ENCODE measurements at regions not wholly inside any gene's neighbourhood (a gene's known extent, or its start where the extent isn't known, plus 50 kb on each side); places are given as distances from the start of the nearest gene placed in this dataset.

DNA sequence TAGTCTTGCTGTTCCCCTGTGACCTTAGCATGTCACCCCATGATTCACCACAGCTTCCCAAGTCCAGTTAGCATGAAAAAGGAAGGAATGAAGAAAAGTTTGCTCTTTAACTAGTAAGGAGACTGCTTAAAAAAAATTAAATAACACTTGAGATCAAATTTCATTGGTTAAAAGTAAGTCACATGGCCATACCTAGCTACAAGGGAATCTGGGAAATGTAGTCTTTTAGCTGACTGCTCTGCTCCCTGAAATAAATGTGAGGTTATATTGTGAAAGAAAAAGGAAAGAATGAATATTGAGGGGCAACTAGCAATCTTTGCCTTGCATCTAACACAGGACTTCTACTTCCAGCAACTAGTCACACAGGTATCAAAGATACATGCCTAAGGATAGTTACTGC, 84.7 kb upstream of the LRRN1 start:
- no peak for DNase-seq
- H3K27ac ChIP-seq = no peak overlapping the region
- H3K36me3 ChIP-seq = no peaks in the 10 kb centered on the region
- no peaks in the 10 kb centered on the region for H3K4me1 ChIP-seq
- TF ChIP-seq, protein P1, sequence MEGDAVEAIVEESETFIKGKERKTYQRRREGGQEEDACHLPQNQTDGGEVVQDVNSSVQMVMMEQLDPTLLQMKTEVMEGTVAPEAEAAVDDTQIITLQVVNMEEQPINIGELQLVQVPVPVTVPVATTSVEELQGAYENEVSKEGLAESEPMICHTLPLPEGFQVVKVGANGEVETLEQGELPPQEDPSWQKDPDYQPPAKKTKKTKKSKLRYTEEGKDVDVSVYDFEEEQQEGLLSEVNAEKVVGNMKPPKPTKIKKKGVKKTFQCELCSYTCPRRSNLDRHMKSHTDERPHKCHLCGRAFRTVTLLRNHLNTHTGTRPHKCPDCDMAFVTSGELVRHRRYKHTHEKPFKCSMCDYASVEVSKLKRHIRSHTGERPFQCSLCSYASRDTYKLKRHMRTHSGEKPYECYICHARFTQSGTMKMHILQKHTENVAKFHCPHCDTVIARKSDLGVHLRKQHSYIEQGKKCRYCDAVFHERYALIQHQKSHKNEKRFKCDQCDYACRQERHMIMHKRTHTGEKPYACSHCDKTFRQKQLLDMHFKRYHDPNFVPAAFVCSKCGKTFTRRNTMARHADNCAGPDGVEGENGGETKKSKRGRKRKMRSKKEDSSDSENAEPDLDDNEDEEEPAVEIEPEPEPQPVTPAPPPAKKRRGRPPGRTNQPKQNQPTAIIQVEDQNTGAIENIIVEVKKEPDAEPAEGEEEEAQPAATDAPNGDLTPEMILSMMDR (IDR thresholded peaks at IDR 0.05) = no peak
- TF ChIP-seq POLR2A (IDR thresholded peaks at IDR 0.05) = no peak
- intact Hi-C loops (cut with DNase I) = no loop called here
- no peaks in the 10 kb centered on the region for H3K9me3 ChIP-seq
- H3K4me3 ChIP-seq (replicated peaks in 1 of 3) = no peak overlapping the region
- no peaks in the 10 kb centered on the region for H3K27me3 ChIP-seq

DNA sequence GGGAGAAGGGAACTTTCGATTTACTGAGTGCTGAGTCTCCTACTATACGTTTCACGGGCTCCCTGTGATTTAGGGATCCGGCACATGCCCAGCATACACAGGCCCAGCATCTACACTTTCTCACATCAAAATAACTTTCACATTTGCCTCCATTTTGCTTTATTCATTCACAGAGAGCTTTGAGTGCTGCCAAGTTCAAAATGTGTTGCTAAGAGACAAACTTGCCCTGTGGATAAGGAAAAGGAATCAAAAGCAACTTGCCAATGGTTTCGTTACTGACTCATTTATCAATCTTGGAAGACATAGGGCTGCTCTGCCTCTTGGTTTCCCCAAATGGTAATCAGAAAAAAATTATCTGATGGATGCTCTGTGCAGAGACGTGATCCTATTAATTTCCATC, 86.3 kb upstream of the LRRN1 start:
- TF ChIP-seq, protein P1 (IDR thresholded peaks at IDR 0.05) = no peak
- no peak for TF ChIP-seq POLR2A (IDR thresholded peaks at IDR 0.05)
- Histone ChIP-seq H3K36me3 (no peaks in the 10 kb centered on the region), H3K27me3 (no peaks in the 10 kb centered on the region), H3K27ac (no peak overlapping the region), H3K4me1 (no peaks in the 10 kb centered on the region), H3K9me3 (no peaks in the 10 kb centered on the region), H3K4me3 (replicated peaks in 1 of 3) (no peak overlapping the region)
- 88 to 94% methylated on average over 6 of the region's 6 CpGs for WGBS, 2 donors
- intact Hi-C loops (cut with DNase I) = no loop called here
- DNase-seq = no peak

DNA sequence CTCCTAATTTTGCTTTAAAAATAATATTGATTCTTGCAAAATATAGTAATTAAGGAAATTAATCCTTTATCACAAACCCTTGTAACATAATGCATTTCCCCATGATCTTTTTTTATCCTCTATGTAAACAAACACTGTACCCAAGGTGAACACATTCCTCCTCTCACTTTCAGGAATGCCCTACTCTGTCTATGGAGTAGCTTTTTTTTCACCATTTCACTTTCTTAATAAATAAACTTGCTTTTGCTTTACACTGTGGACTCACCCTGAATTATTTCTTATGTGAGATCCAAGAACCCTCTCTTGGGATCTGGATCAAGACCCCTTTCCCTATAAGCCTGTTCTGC, 90.5 kb upstream of the LRRN1 start:
- intact Hi-C loops (cut with DNase I) = no loop called here
- no peak for DNase-seq
- TF ChIP-seq, protein P1 (IDR thresholded peaks at IDR 0.05) = no peak
- TF ChIP-seq POLR2A (IDR thresholded peaks at IDR 0.05) = no peak
- no peaks in the 10 kb centered on the region for H3K4me1 ChIP-seq
- H3K4me3 ChIP-seq (replicated peaks in 1 of 3) = no peak overlapping the region
- H3K9me3 ChIP-seq = no peaks in the 10 kb centered on the region
- no peak overlapping the region for H3K27ac ChIP-seq
- no peaks in the 10 kb centered on the region for H3K27me3 ChIP-seq
- H3K36me3 ChIP-seq = no peaks in the 10 kb centered on the region

DNA sequence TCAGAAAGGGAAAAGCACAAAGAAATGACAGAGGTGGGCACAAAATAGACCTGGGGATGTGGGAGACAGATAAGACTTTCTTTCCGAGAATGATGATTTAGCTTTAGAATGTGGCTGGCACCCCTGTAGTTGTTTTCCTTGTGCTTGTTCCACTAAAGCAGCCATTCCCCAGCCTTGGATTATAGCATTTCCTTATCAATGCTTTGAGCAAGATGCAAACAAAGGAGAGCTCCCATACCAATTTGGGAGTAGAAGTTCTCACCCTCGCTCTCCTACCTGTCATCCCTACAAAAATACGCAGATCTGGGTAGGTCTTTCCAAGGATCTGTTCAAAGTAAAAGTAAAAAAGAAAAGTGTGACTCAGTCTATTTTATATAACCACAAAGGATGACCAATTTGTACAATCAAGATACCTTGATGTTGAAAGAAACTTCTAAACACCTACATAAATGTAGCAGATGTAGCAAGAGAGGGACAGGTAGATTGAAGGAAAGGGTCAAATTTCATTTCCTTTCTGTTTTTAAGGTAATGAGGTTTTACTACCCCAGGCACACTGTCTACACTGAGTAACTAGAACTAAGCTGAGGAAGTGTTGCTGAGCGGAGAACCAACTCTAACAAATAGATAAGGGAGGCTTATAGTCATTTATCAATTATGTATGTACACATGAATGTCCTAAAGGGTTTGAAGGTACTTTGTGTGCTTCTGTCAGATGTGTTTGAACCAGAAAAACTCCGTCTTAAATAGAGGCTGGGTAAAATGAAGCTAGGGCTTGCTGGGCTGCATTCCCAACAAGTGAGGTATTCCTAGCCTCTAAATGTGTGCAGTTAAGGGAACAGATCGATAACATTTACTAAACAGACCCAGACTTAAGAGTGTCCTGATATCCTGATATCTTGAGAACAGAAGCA, 91.1 kb upstream of the LRRN1 start:
- no peak for DNase-seq
- Histone ChIP-seq H3K4me3 (replicated peaks in 1 of 3) (no peak overlapping the region), H3K4me1 (no peaks in the 10 kb centered on the region), H3K9me3 (no peaks in the 10 kb centered on the region), H3K36me3 (no peaks in the 10 kb centered on the region), H3K27ac (no peak overlapping the region), H3K27me3 (no peaks in the 10 kb centered on the region)
- intact Hi-C loops (cut with DNase I) = no loop called here
- WGBS, 2 donors = 76 to 81% methylated on average over 6 of the region's 6 CpGs
- TF ChIP-seq, protein P1 (IDR thresholded peaks at IDR 0.05) = no peak
- no peak for TF ChIP-seq POLR2A (IDR thresholded peaks at IDR 0.05)

DNA sequence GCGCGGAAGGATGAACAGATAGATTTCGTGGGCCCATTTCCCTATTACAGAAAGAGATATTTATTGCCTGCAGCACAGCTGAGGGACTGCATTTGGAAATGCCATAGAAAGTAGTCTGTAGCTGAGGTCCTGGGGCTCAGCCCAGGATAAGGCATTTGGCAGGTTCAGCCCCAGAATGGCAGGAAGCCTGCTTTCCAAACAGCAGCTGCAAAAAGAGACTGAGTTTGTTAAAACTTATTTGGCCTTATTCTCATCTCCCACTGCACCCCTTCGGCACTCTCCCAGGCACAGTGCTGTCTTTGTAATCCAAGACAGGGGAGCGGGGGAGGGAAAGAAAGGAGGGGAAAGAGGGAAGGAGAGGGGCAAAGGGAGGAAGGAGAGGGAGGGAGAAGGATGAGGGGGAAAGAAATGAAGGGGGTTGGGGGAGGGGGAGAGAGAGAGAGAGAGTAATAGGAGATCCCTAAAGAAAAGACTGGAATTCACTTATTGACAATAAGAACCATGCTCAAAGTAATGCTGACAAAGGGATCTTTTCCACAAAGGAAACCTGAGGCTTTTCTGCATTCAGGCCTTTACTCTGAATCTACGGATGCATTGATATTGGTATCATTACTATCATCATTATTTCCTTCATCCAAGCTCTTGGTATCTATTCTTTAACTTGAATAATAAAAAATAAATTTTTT, 94.0 kb upstream of the LRRN1 start:
- H3K9me3 ChIP-seq = no peaks in the 10 kb centered on the region
- no peak overlapping the region for H3K4me3 ChIP-seq (replicated peaks in 1 of 3)
- WGBS, 2 donors = 43 to 49% methylated on average over 6 of the region's 6 CpGs
- TF ChIP-seq, protein P1 (IDR thresholded peaks at IDR 0.05) = no peak
- no peak for TF ChIP-seq POLR2A (IDR thresholded peaks at IDR 0.05)
- no peak for DNase-seq
- H3K36me3 ChIP-seq = no peaks in the 10 kb centered on the region
- no peaks in the 10 kb centered on the region for H3K4me1 ChIP-seq
- no peaks in the 10 kb centered on the region for H3K27me3 ChIP-seq
- intact Hi-C loops (cut with DNase I) = no loop called here
- no peak overlapping the region for H3K27ac ChIP-seq
